Breast epithelium (tissue), 4 donors: ENCODE measurements at regions not wholly inside any gene's neighbourhood (a gene's known extent, or its start where the extent isn't known, plus 50 kb on each side); places are given as distances from the start of the nearest gene placed in this dataset.

ENCODE experiments used
- DNase-seq, 2 donors: peaks; one replicate each; pipeline ENCODE4 v3.0.0-alpha.2; 2019; ENCODE audit warnings: low spot score in 2 of 2
- H3K27ac ChIP-seq, 2 donors: fragments of 200-600 bp; sonication (generic) in 1 of 2; one replicate each; pipeline ENCODE4 v1.5.1; 2016 to 2019; ENCODE audit warnings: mild to moderate bottlenecking in 1 of 2
- H3K27me3 ChIP-seq, 2 donors: fragments of 200-600 bp; sonication (generic) in 1 of 2; one replicate each; pipeline versions ENCODE4 v1.5.1 to v1.6.0; 2017 to 2019; ENCODE audit warnings: control low read depth in 1 of 2, mild to moderate bottlenecking in 1 of 2
- H3K36me3 ChIP-seq: fragments of 200-600 bp; one replicate; pipeline ENCODE4 v1.5.1; 2019
- H3K4me1 ChIP-seq, 2 donors: fragments of 200-600 bp; sonication (generic); one replicate each; pipeline ENCODE4 v1.5.1; 2016 to 2019; ENCODE audit warnings: control low read depth in 1 of 2
- H3K4me3 ChIP-seq, 3 donors: fragments of 200-600 bp; sonication (generic); 1 replicate in 2 of 3; 2 replicates in 1 of 3; pipeline ENCODE4 v1.5.1; 2016 to 2019; ENCODE audit warnings: mild to moderate bottlenecking in 3 of 3, moderate library complexity in 2 of 3
- H3K9me3 ChIP-seq, 2 donors: fragments of 200-600 bp; sonication (generic) in 1 of 2; one replicate each; pipeline ENCODE4 v1.5.1; 2016 to 2019; ENCODE audit warnings: control low read depth in 1 of 2
- CTCF ChIP-seq, 3 donors: fragments of 450-650 bp; IDR thresholded peaks; one replicate each; pipeline ENCODE4 v1.5.1; 2016 to 2017; ENCODE audit warnings: antibody characterized with exemption in 3 of 3, mild to moderate bottlenecking in 3 of 3, moderate library complexity in 3 of 3
- POLR2A ChIP-seq: fragments of 450-650 bp; IDR thresholded peaks from one replicate; pipeline ENCODE4 v1.6.1; 2016; ENCODE audit warnings: antibody characterized with exemption, mild to moderate bottlenecking, moderate library complexity
- POLR2AphosphoS5 ChIP-seq, 3 donors: sonication (generic); formaldehyde crosslinking; IDR thresholded peaks; one replicate each; pipeline ENCODE4 v1.6.1; 2017; ENCODE audit warnings: antibody characterized with exemption in 3 of 3
- intact Hi-C: fragments of 100-400 bp; cut with DNase I; formaldehyde crosslinking; loops from one replicate; pipeline ENCODE4 v1.15.1; 2023; ENCODE audit warnings: low total_unique reads

DNA sequence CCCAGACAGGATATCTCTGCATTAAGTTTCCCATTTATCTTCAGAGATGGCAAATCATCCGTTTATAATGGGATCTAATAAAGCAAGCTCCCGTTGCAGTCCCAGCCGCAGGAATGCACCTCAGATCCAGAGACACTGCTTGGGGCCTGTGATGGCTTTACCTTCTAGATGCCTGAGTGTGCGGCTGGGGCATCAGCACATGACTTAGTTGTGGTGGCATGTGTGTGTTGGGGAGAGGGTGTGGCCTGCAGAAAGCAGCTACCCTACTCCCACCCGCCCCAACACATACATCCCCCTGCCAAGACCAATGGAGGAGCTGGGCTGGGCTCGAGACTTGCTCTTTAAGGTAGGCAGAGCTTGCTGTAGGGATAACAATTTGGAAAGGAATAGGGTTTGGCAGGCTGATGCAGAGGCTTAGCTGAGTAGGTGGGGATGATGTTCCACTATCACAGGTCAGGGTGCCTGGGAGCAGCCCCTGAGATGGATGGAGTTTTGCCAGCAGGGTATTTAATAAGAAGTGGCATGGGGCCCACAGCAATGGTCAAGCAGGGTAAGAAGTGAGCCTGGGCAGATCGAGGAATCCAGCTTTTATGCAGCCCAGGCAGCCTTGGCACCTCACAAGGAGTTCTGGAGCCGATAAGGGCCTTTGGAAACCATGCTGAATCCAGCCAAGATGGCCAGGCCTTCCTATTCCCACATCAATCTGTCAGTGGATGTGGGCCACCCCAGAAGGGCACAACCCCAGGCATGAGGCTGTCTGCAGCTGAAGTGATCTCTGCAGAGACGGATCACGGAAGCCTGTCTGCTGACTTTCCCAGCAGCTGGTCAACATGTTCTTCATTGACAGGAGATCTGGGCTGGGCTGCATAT lies 601.3 kb downstream of the BUD13 start:
- Histone ChIP-seq H3K9me3 (no peaks in the 10 kb centered on the region), H3K27ac (no peak overlapping the region), H3K4me3 (no peak overlapping the region), H3K27me3 (no peaks in the 10 kb centered on the region), H3K36me3 (no peaks in the 10 kb centered on the region), H3K4me1 (no peaks in the 10 kb centered on the region)
- intact Hi-C loops: no loop called here
- DNase-seq: no peak
- TF ChIP-seq POLR2AphosphoS5 (IDR thresholded peaks at IDR 0.05): no peak
- TF ChIP-seq POLR2A: no peak
- no peak for TF ChIP-seq CTCF (IDR thresholded peaks at IDR 0.05)

GRCh38 chr11:116170526-116171120 lies 602.2 kb downstream of the BUD13 start:
- no peak for TF ChIP-seq POLR2AphosphoS5 (IDR thresholded peaks at IDR 0.05)
- no peak for TF ChIP-seq CTCF (IDR thresholded peaks at IDR 0.05)
- TF ChIP-seq POLR2A: no peak
- H3K36me3 ChIP-seq: no peaks in the 10 kb centered on the region
- no peak overlapping the region for H3K4me3 ChIP-seq
- intact Hi-C loops: no loop called here
- H3K27me3 ChIP-seq: no peaks in the 10 kb centered on the region
- no peak for DNase-seq
- H3K4me1 ChIP-seq: no peaks in the 10 kb centered on the region
- no peak overlapping the region for H3K27ac ChIP-seq
- H3K9me3 ChIP-seq: no peaks in the 10 kb centered on the region

DNA sequence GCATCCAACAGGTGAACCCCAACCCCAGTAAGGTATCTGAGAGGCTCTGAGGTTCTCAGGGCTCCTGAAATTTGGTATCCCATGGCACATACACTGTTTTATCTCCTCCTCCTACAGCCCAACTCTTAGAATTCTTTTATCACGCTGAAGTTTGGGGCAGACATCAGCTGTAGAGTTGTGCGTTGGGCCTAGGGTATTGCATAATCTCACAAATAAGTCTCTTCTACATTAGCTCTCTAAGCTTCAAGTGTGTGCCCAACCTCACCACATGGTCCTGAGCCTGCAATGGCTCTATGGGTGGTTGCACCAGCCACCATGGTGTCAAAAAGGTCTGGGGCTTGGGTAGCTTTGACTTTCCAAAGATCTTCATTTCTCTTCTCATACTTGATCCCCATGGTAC lies 603.0 kb downstream of the BUD13 start:
- intact Hi-C loops: no loop called here
- DNase-seq: no peak
- no peaks in the 10 kb centered on the region for H3K4me1 ChIP-seq
- no peak overlapping the region for H3K4me3 ChIP-seq
- H3K27me3 ChIP-seq: no peaks in the 10 kb centered on the region
- H3K9me3 ChIP-seq: no peaks in the 10 kb centered on the region
- TF ChIP-seq CTCF (IDR thresholded peaks at IDR 0.05): no peak
- TF ChIP-seq POLR2A: no peak
- TF ChIP-seq POLR2AphosphoS5 (IDR thresholded peaks at IDR 0.05): no peak
- H3K27ac ChIP-seq: no peak overlapping the region
- H3K36me3 ChIP-seq: no peaks in the 10 kb centered on the region

- DNase-seq: no peak
- intact Hi-C loops: no loop called here
Measured at GRCh38 chr11:116168459-116168787, 604.4 kb downstream of the BUD13 start.

More at GRCh38 chr11:116168459-116168787, 604.4 kb downstream of the BUD13 start:
- Histone ChIP-seq H3K27me3 (no peaks in the 10 kb centered on the region), H3K36me3 (no peaks in the 10 kb centered on the region), H3K9me3 (no peaks in the 10 kb centered on the region), H3K4me3 (no peak overlapping the region), H3K27ac (no peak overlapping the region), H3K4me1 (no peaks in the 10 kb centered on the region)
- TF ChIP-seq POLR2A (no peak), POLR2AphosphoS5 (IDR thresholded peaks at IDR 0.05) (no peak), CTCF (IDR thresholded peaks at IDR 0.05) (no peak)
